ENCODE measurements at regions not wholly inside any gene's neighbourhood (a gene's known extent, or its start where the extent isn't known, plus 50 kb on each side); places are given as distances from the start of the nearest gene placed in this dataset.

GRCh38 chr5:176180339-176180738, 57.9 kb upstream of the SIMC1 start:
- TF ChIP-seq, protein P1, sequence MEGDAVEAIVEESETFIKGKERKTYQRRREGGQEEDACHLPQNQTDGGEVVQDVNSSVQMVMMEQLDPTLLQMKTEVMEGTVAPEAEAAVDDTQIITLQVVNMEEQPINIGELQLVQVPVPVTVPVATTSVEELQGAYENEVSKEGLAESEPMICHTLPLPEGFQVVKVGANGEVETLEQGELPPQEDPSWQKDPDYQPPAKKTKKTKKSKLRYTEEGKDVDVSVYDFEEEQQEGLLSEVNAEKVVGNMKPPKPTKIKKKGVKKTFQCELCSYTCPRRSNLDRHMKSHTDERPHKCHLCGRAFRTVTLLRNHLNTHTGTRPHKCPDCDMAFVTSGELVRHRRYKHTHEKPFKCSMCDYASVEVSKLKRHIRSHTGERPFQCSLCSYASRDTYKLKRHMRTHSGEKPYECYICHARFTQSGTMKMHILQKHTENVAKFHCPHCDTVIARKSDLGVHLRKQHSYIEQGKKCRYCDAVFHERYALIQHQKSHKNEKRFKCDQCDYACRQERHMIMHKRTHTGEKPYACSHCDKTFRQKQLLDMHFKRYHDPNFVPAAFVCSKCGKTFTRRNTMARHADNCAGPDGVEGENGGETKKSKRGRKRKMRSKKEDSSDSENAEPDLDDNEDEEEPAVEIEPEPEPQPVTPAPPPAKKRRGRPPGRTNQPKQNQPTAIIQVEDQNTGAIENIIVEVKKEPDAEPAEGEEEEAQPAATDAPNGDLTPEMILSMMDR (conservative IDR thresholded peaks at IDR 0.05; ENCODE audit: low read depth, low read length): no peak
- TF ChIP-seq EZH2phosphoT487 (IDR thresholded peaks at IDR 0.05; ENCODE audit: borderline replicate concordance, low read length): no peak
- no peak for TF ChIP-seq EZH2 (IDR thresholded peaks at IDR 0.05; ENCODE audit: low read length, unreplicated experiment)

Measured in PC-3 (cell line).